KMS-11 (cell line): ENCODE measurements at regions not wholly inside any gene's neighbourhood (a gene's known extent, or its start where the extent isn't known, plus 50 kb on each side); places are given as distances from the start of the nearest gene placed in this dataset.

Experiments used
- H2AFZ ChIP-seq: fragments of 200-600 bp; sonication (generic); 2 replicates; pipeline ENCODE4 v1.6.1; 2016; ENCODE audit warnings: antibody characterized with exemption, mixed run types, low read depth
- H3K27ac ChIP-seq: fragments of 200-600 bp; sonication (generic); 2 replicates; pipeline ENCODE4 v1.6.1; 2016; ENCODE audit warnings: mild to moderate bottlenecking, mixed run types
- H3K27me3 ChIP-seq: fragments of 200-600 bp; sonication (generic); 2 replicates; pipeline ENCODE4 v1.6.1; 2017; ENCODE audit warnings: mild to moderate bottlenecking, low read depth, mixed run types, moderate library complexity; ENCODE audit not compliant: insufficient read depth
- H3K36me3 ChIP-seq: fragments of 200-600 bp; sonication (generic); 2 replicates; pipeline ENCODE4 v1.6.1; 2017; ENCODE audit warnings: mild to moderate bottlenecking, mixed run types; ENCODE audit not compliant: insufficient read depth
- H3K4me1 ChIP-seq: fragments of 200-600 bp; sonication (generic); 2 replicates; pipeline ENCODE4 v1.6.1; 2016; ENCODE audit warnings: mild to moderate bottlenecking, low read depth, mixed run types; ENCODE audit not compliant: poor library complexity, severe bottlenecking
- H3K4me2 ChIP-seq: fragments of 200-600 bp; sonication (generic); 2 replicates; pipeline ENCODE4 v1.7.0; 2016; ENCODE audit warnings: mild to moderate bottlenecking, mixed run types
- H3K4me3 ChIP-seq: fragments of 200-600 bp; sonication (generic); IDR thresholded peaks from 2 replicates; pipeline ENCODE4 v1.6.1; 2017; ENCODE audit warnings: low read depth, low read length, mixed read lengths; ENCODE audit not compliant: insufficient read depth
- H3K79me2 ChIP-seq: fragments of 200-600 bp; sonication (generic); 2 replicates; pipeline ENCODE4 v1.6.1; 2016; ENCODE audit warnings: low read depth, mixed run types; ENCODE audit not compliant: insufficient read depth
- H3K9ac ChIP-seq: fragments of 200-600 bp; sonication (generic); 2 replicates; pipeline ENCODE4 v1.6.1; 2016; ENCODE audit warnings: mild to moderate bottlenecking, mixed run types
- H4K20me1 ChIP-seq: fragments of 200-600 bp; sonication (generic); 2 replicates; pipeline ENCODE4 v1.6.1; 2016; ENCODE audit warnings: mild to moderate bottlenecking, mixed run types; ENCODE audit not compliant: insufficient read depth
- CTCF ChIP-seq: fragments of 200-600 bp; sonication (generic); conservative IDR thresholded peaks from 2 replicates; pipeline ENCODE4 v1.6.1; 2017; ENCODE audit warnings: low read depth, mild to moderate bottlenecking, antibody characterized with exemption, low read length, moderate library complexity, mixed read lengths

- H2AFZ ChIP-seq: no peak overlapping the region
- no peaks in the 10 kb centered on the region for H3K79me2 ChIP-seq
- H3K4me1 ChIP-seq: no peaks in the 10 kb centered on the region
- no peak overlapping the region for H3K4me2 ChIP-seq
- no peaks in the 10 kb centered on the region for H3K36me3 ChIP-seq
- H3K27me3 ChIP-seq: no peaks in the 10 kb centered on the region
- H4K20me1 ChIP-seq: no peaks in the 10 kb centered on the region
- no peak overlapping the region for H3K9ac ChIP-seq
- no peak overlapping the region for H3K27ac ChIP-seq
- TF ChIP-seq CTCF: no peak
- H3K4me3 ChIP-seq: no peak overlapping the region
These were observed 351.8 kb upstream of the SEMA3A start for GRCh38 chr7:84546403-84546802.

GRCh38 chr7:84538268-84538667, 343.7 kb upstream of the SEMA3A start:
- Histone ChIP-seq H4K20me1 (no peaks in the 10 kb centered on the region), H3K4me1 (no peaks in the 10 kb centered on the region), H3K27ac (no peak overlapping the region), H3K79me2 (no peaks in the 10 kb centered on the region), H3K4me3 (no peak overlapping the region), H3K36me3 (no peaks in the 10 kb centered on the region), H3K4me2 (no peak overlapping the region), H3K27me3 (no peaks in the 10 kb centered on the region), H2AFZ (no peak overlapping the region), H3K9ac (no peak overlapping the region)
- TF ChIP-seq CTCF: no peak

- Histone ChIP-seq H3K79me2 (no peaks in the 10 kb centered on the region), H4K20me1 (no peaks in the 10 kb centered on the region), H3K36me3 (no peaks in the 10 kb centered on the region), H3K27ac (no peak overlapping the region), H2AFZ (no peak overlapping the region), H3K4me2 (no peak overlapping the region), H3K9ac (no peak overlapping the region), H3K4me1 (no peaks in the 10 kb centered on the region), H3K27me3 (no peaks in the 10 kb centered on the region), H3K4me3 (no peak overlapping the region)
- TF ChIP-seq CTCF: no peak
These were observed 341.8 kb upstream of the SEMA3A start for GRCh38 chr7:84536271-84536870.

GRCh38 chr7:84535580-84536270, 341.1 kb upstream of the SEMA3A start:
- Histone ChIP-seq H3K27me3 (no peaks in the 10 kb centered on the region), H4K20me1 (no peaks in the 10 kb centered on the region), H3K9ac (no peak overlapping the region), H3K79me2 (no peaks in the 10 kb centered on the region), H3K4me3 (no peak overlapping the region), H2AFZ (no peak overlapping the region), H3K27ac (no peak overlapping the region), H3K36me3 (no peaks in the 10 kb centered on the region), H3K4me2 (no peak overlapping the region), H3K4me1 (no peaks in the 10 kb centered on the region)
- TF ChIP-seq CTCF: no peak
